ENCODE measurements at regions not wholly inside any gene's neighbourhood (a gene's known extent, or its start where the extent isn't known, plus 50 kb on each side); places are given as distances from the start of the nearest gene placed in this dataset.
"Not testable (repeated sequence)": the region's sequence is repeated elsewhere in the genome, so short reads cannot be mapped to it uniquely, and the experiment has no call there.

GRCh38 chr6:74282143-74282689 is 586.2 kb downstream of the CD109 start:
- no peak for DNase-seq
- TF ChIP-seq POLR2A (IDR thresholded peaks at IDR 0.05; ENCODE audit: low read length): no peak
- no peak for TF ChIP-seq GATA1 (IDR thresholded peaks at IDR 0.05; ENCODE audit: low read depth, low read length)

DNA sequence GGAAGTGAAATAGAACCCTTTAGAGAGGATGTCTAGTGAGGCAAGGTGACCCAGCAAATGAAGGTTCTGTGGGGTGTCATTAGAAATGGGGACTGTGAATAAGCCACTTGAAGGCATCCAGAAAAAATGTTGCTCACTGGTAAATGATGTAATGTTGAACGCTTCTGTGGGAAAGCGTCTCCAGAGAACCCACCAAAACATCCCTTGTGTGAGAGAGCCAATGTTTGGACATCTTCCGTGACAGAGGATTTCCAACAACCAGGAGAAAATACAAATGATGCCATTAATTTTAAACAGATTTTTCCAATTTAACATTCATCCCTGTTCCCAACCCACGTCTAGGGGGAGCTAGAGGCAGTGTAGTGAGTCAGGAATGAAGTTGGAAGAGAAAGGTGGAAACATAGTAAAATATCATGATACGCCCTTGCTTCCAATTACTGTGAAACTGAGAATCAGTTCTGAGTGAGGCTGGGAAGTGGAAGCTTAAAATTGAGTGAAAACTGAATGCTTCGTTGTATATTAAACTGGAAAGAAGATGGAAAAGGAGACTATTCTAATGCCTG is 584.2 kb downstream of the CD109 start:
- TF ChIP-seq GATA1 (IDR thresholded peaks at IDR 0.05; ENCODE audit: low read depth, low read length) (no peak), POLR2A (IDR thresholded peaks at IDR 0.05; ENCODE audit: low read length) (no peak)
- DNase-seq: no peak

DNA sequence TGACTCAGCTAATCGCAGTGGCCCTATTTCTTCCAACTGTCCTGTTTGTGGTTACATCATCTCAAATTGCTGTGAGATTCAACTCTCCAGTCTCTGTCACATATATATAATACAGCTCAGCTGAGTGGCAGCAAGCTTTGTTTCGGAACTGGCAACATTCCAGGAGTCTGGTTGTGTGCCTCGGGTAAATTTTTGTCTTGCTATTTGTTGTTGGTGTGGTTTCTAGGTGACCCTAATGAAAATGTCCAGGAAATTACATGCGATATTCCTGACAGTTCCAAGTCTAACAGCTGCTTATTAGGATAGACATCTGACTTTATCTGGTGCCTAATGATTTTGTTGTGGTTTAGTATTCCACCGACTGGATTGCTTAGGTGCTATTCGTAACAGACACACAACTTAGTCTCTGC is 581.8 kb downstream of the CD109 start:
- DNase-seq: no peak
- TF ChIP-seq GATA1 (IDR thresholded peaks at IDR 0.05; ENCODE audit: low read depth, low read length) (no peak), POLR2A (IDR thresholded peaks at IDR 0.05; ENCODE audit: low read length) (no peak)

DNA sequence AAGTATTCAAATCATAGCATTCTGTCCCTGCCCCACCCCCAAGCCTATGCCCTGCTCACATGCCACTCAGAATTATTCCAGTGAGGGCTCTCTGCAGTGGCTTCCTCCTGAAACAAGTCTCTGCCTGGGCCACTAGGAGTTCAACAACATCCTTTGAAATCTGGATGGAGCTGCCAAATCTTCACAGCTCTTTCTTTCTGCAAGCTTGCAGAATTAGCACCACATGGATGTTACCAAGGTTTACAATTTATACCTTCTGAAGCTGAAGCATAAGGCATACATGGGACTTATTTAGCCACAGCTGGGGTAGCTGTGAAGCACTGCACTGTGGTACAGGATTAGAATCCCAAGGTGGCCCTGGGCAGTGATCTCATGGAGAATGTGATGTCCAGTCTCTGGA is 577.5 kb downstream of the CD109 start:
- DNase-seq: no peak
- TF ChIP-seq GATA1 (IDR thresholded peaks at IDR 0.05; ENCODE audit: low read depth, low read length): no peak
- TF ChIP-seq POLR2A (IDR thresholded peaks at IDR 0.05; ENCODE audit: low read length): no peak

GRCh38 chr6:74269600-74269858 is 573.5 kb downstream of the CD109 start:
- TF ChIP-seq GATA1 (IDR thresholded peaks at IDR 0.05; ENCODE audit: low read depth, low read length): no peak
- TF ChIP-seq POLR2A (IDR thresholded peaks at IDR 0.05; ENCODE audit: low read length): no peak
- DNase-seq: no peak

DNA sequence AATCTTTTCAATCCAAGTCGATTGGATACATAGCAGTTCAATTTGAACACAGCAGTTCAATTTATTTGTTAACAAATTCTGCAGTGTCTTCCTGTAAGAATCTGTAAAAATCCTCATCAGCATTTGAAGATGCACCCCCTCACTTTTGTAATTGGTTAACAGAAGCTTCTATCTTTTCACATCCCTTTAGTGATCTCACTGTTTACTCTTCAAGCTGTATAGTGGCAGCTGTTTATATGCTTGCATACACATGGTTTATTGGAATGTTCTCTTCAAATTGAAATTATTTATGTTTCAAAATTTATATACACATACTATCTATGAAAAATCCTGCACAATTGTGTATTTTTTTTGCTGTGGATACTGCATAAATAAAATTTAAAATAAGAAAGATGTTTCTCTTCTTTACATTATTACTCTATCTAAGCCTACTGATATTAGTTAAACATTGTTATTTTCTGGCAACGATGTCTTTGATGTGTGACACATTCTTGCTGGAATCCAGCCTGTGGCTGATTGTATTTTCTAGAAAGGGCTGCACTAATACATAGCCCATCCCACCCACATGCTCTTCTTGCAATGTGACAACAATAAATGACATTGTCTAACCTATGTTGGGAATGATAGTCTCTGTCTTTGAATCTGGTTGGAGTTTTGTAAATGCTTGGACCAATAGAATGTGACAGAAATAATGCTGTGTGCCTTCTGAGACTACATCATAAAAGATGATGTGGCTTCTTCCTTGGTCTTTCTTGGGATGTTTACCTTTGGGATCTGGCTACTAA is 573.0 kb downstream of the CD109 start:
- TF ChIP-seq GATA1 (IDR thresholded peaks at IDR 0.05; ENCODE audit: low read depth, low read length) (no peak), POLR2A (IDR thresholded peaks at IDR 0.05; ENCODE audit: low read length) (no peak)
- DNase-seq: no peak

DNA sequence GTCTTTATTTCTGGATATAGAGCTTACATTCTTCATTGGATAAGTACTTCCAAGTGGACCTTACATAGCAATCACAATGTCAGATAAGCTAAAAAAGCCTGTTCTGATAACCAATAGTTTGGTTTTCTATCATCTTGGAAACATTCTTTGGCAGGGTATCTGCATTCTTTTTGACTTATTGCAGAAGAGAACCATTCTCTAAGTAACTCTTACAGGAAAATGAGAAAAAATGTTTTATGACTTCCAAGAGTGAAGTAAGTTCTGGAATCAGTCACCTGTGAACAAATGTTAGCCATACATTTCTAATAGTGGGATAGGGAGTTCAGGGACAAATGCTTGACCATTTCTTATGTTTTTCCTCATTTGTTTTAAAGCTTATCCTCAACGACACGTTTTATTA is 564.0 kb downstream of the CD109 start:
- no peak for DNase-seq
- TF ChIP-seq POLR2A (IDR thresholded peaks at IDR 0.05; ENCODE audit: low read length) (no peak), GATA1 (IDR thresholded peaks at IDR 0.05; ENCODE audit: low read depth, low read length) (no peak)

DNA sequence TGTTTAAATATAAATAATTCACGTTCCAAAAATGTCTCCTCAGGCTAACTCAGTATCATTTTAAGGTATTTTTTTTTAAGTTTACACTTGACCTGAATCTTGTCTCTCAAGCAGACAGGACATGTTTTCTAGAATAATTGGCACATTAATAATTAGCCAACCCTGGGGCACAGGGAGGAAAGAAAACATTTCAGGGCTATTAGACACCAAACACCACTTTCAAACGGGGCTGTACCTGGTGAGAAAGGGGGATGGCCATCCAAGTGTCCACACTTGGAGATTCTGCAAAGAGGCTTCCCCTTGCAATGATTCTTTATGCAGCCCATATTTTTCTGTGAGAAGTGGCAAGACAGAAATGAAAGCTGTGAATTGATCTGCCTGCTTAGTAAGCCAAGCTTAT is 560.8 kb downstream of the CD109 start:
- no peak for DNase-seq

GRCh38 chr6:74256381-74256780 is 560.4 kb downstream of the CD109 start:
- TF ChIP-seq POLR2A (IDR thresholded peaks at IDR 0.05; ENCODE audit: low read length) (no peak), GATA1 (IDR thresholded peaks at IDR 0.05; ENCODE audit: low read depth, low read length) (no peak)
- DNase-seq: no peak

More for the DNA sequence above, 560.8 kb downstream of the CD109 start:
- TF ChIP-seq POLR2A (IDR thresholded peaks at IDR 0.05; ENCODE audit: low read length) (no peak), GATA1 (IDR thresholded peaks at IDR 0.05; ENCODE audit: low read depth, low read length) (no peak)

GRCh38 chr6:74255007-74255406 is 559.0 kb downstream of the CD109 start:
- DNase-seq: not testable (repeated sequence)

DNA sequence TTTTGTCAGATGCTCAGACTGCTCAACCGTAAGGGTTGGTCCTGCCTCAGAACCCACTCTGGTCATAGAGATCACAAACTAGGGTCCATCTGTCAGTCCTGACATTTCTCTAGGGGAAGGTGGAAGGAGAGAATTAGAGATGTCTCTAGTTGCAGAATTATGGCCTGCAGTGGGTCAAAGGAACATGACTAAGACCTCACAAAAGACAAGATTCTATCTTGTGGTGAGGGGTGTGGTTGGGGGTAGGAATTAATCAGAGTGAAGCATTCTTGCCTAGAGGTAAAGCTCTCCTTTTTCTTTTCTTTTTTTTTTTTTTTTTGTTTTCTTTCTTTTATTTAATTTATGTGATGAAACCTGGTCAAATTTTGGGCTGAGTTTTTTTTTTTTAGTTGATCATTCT is 558.1 kb downstream of the CD109 start:
- not testable (repeated sequence) for DNase-seq

GRCh38 chr6:74253261-74253660 is 557.3 kb downstream of the CD109 start:
- no peak for DNase-seq
- TF ChIP-seq POLR2A (IDR thresholded peaks at IDR 0.05; ENCODE audit: low read length) (no peak), GATA1 (IDR thresholded peaks at IDR 0.05; ENCODE audit: low read depth, low read length) (no peak)

DNA sequence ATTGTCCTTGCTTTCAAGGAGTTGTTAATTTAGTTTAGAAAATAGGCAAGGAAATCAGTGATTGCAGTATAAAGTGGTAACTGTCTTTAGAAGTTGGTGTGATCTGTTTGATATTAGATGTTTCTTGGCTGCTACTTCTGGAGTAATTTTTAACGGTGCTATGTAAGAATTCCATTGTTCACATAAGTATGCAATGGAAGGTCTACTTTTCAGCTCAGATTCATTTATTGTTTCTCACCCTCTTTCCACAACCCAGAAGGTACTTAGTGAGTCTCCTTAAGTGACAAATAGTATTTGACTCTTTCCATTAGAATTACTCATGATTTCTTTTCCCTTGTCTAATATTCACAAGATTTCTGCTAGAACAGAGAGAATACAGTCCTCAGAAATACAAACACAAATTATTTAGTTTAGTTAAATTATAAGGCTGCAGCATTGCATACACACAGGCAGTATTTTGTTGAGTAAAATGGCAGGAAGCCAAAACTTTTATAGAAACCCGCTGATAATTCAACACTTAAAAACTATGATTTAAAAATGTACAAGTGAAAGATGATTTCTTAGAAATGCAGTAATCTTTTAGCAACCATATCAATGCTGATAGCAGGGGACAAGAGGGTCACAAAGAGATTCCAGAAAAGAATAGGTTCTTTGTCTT is 554.3 kb downstream of the CD109 start:
- no peak for DNase-seq
- TF ChIP-seq GATA1 (IDR thresholded peaks at IDR 0.05; ENCODE audit: low read depth, low read length): no peak
- TF ChIP-seq POLR2A (IDR thresholded peaks at IDR 0.05; ENCODE audit: low read length): no peak

- no peak for DNase-seq
- no peak for TF ChIP-seq POLR2A (IDR thresholded peaks at IDR 0.05; ENCODE audit: low read length)
- TF ChIP-seq GATA1 (IDR thresholded peaks at IDR 0.05; ENCODE audit: low read depth, low read length): no peak
Measured at GRCh38 chr6:74249658-74250057, 553.7 kb downstream of the CD109 start.

GRCh38 chr6:74248966-74249365 is 553.0 kb downstream of the CD109 start:
- no peak for DNase-seq

More at GRCh38 chr6:74248966-74249365, 553.0 kb downstream of the CD109 start:
- TF ChIP-seq GATA1 (IDR thresholded peaks at IDR 0.05; ENCODE audit: low read depth, low read length): no peak
- TF ChIP-seq POLR2A (IDR thresholded peaks at IDR 0.05; ENCODE audit: low read length): no peak

All from erythroblast (primary cell).